A673 (cell line): ENCODE measurements at regions not wholly inside any gene's neighbourhood (a gene's known extent, or its start where the extent isn't known, plus 50 kb on each side); places are given as distances from the start of the nearest gene placed in this dataset.

Source experiments
- BruUV-seq: library from RNA; stranded (reverse); fragments of 400-500 nt; replicated peaks from 2 replicates; lab custom pipeline; 2021; lab: Mats Ljungman, UMichigan
- CTCF ChIA-PET: fragments of 300-600 bp; sonication (Branson Sonifier 250); formaldehyde crosslinking; loops from one replicate; lab custom pipeline; 2022; ENCODE audit warnings: antibody characterized with exemption; lab: Charles Lee
- POLR2A ChIA-PET: fragments of 300-600 bp; sonication (Branson Sonifier 250); formaldehyde crosslinking; loops from one replicate; lab custom pipeline; 2022; ENCODE audit warnings: antibody characterized with exemption; ENCODE audit not compliant: low non-redundant PET; lab: Charles Lee
- DNase-seq: peaks from one replicate; pipeline ENCODE4 v3.0.0-alpha.2; 2015; ENCODE audit warnings: low spot score
- H3K27ac ChIP-seq: fragments of 200-600 bp; sonication (generic); 2 replicates; pipeline ENCODE4 v1.5.1; 2016; ENCODE audit warnings: mixed run types, low read depth, mild to moderate bottlenecking, mixed read lengths, antibody characterized with exemption, low read length; ENCODE audit not compliant: poor library complexity, severe bottlenecking
- H3K27me3 ChIP-seq: fragments of 200-600 bp; sonication (generic); replicated peaks from 2 replicates; pipeline ENCODE4 v1.6.1; 2017; ENCODE audit warnings: mixed run types, low read depth, mild to moderate bottlenecking, mixed read lengths, antibody characterized with exemption, low read length; ENCODE audit not compliant: insufficient read depth, poor library complexity
- H3K36me3 ChIP-seq: fragments of 200-600 bp; sonication (generic); 2 replicates; pipeline ENCODE4 v1.6.1; 2016; ENCODE audit warnings: mixed run types, mild to moderate bottlenecking, mixed read lengths, antibody characterized with exemption, low read length; ENCODE audit not compliant: insufficient read depth, poor library complexity, severe bottlenecking
- H3K4me1 ChIP-seq: fragments of 200-600 bp; sonication (generic); 2 replicates; pipeline ENCODE4 v1.6.1; 2017; ENCODE audit warnings: mixed run types, mild to moderate bottlenecking, mixed read lengths, antibody characterized with exemption, low read length; ENCODE audit not compliant: insufficient read depth, poor library complexity, severe bottlenecking
- H3K4me3 ChIP-seq: fragments of 200-600 bp; sonication (generic); 2 replicates; pipeline ENCODE4 v1.5.1; 2016; ENCODE audit warnings: low read depth, mixed run types, mild to moderate bottlenecking, mixed read lengths, low read length; ENCODE audit not compliant: poor library complexity, severe bottlenecking
- H3K9me3 ChIP-seq: fragments of 200-600 bp; sonication (generic); 2 replicates; pipeline ENCODE4 v1.6.1; 2016; ENCODE audit warnings: mixed run types, low read depth, mild to moderate bottlenecking, mixed read lengths, antibody characterized with exemption, low read length; ENCODE audit not compliant: poor library complexity, severe bottlenecking
- EZH2 ChIP-seq: fragments of 200-600 bp; sonication (generic); IDR thresholded peaks from 2 replicates; pipeline ENCODE4 v1.6.1; 2017; ENCODE audit warnings: borderline replicate concordance, low read depth, mild to moderate bottlenecking, mixed read lengths, antibody characterized with exemption, low read length; ENCODE audit not compliant: poor library complexity, severe bottlenecking
- intact Hi-C: fragments of 100-400 bp; cut with micrococcal nuclease; formaldehyde crosslinking; loops from one replicate; pipeline ENCODE4 v1.10.0; 2022; ENCODE audit not compliant: unreplicated experiment
- TF ChIP-seq, protein P1 (sequence below): fragments of 300-800, 200-600 bp; sonication (generic); conservative IDR thresholded peaks from 2 replicates; pipeline ENCODE4 v1.5.1; 2017; ENCODE audit warnings: low read depth, mild to moderate bottlenecking, antibody characterized with exemption, low read length, moderate library complexity, mixed read lengths

DNA sequence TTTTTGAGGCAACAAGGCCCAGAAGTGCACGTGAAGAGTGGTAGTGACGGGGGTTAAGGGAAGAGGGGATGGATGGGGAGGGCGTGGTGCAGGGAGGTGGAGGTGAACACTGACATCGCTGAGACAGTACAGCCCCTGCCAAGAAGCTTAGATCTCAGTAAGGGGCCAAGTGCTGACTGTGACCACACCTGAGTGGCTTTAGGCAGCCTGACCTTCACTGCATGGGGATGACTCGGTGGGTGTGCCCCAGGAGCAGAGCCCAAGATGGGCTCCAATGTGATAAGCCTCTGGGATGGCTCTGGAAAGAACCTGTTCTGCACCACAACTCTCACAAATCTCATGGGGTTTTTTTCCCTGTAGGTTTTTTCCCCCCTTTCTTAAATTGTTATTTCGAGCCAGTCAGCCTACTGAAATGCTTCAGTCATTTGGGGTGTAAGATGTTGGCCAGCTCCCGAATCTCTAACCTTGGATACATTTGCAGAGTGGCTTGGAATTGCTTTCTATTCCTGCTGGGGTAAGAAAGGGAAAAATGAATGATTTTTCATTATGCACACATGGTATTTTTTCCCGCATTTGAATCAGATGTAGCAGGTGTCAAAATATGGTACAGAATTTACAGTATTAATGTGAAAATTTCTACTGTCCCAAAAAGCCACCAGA is 165.0 kb downstream of the TM9SF2 start:
- Histone ChIP-seq H3K4me1 (peaks cover 24% of the 10 kb centered on the region), H3K9me3 (no peaks in the 10 kb centered on the region)
- intact Hi-C loops = no loop called here

DNA sequence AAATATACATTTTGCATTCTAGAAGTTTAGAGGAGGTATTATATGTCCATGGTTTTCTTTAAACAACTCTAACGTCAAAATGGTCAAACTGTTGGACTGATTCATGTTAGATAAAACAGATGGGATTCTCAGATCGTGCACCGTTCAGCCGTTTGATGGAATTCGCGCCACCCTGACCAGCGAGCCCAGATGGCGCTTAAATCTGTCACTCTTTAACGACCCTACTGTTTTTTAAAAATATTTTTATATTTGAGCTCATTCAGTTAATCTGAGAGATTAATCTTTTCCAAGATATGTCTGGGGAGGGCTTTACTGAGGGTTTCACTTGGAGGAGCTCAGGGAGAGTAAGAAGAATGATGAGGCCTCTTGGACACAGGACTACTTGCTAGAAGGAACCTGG is 164.4 kb downstream of the TM9SF2 start:
- Histone ChIP-seq H3K27ac (no peak overlapping the region), H3K36me3 (no peaks in the 10 kb centered on the region), H3K9me3 (no peaks in the 10 kb centered on the region), H3K4me3 (no peak overlapping the region), H3K4me1 (peaks cover 29% of the 10 kb centered on the region), H3K27me3 (no peaks in the 10 kb centered on the region)
- no TSS peak for BruUV-seq
- no peak for DNase-seq
- POLR2A ChIA-PET = no interaction called here
- TF ChIP-seq EZH2 = no peak
- TF ChIP-seq, protein P1, sequence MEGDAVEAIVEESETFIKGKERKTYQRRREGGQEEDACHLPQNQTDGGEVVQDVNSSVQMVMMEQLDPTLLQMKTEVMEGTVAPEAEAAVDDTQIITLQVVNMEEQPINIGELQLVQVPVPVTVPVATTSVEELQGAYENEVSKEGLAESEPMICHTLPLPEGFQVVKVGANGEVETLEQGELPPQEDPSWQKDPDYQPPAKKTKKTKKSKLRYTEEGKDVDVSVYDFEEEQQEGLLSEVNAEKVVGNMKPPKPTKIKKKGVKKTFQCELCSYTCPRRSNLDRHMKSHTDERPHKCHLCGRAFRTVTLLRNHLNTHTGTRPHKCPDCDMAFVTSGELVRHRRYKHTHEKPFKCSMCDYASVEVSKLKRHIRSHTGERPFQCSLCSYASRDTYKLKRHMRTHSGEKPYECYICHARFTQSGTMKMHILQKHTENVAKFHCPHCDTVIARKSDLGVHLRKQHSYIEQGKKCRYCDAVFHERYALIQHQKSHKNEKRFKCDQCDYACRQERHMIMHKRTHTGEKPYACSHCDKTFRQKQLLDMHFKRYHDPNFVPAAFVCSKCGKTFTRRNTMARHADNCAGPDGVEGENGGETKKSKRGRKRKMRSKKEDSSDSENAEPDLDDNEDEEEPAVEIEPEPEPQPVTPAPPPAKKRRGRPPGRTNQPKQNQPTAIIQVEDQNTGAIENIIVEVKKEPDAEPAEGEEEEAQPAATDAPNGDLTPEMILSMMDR = no peak
- CTCF ChIA-PET = no interaction called here
- intact Hi-C loops = no loop called here

More for the DNA sequence above, 165.0 kb downstream of the TM9SF2 start:
- Histone ChIP-seq H3K4me3 (no peak overlapping the region), H3K36me3 (no peaks in the 10 kb centered on the region), H3K27ac (no peak overlapping the region), H3K27me3 (no peaks in the 10 kb centered on the region)
- no TSS peak for BruUV-seq
- no peak for TF ChIP-seq EZH2
- TF ChIP-seq, protein P1 = no peak
- DNase-seq = no peak
- ChIA-PET POLR2A (no interaction called here), CTCF (no interaction called here)

DNA sequence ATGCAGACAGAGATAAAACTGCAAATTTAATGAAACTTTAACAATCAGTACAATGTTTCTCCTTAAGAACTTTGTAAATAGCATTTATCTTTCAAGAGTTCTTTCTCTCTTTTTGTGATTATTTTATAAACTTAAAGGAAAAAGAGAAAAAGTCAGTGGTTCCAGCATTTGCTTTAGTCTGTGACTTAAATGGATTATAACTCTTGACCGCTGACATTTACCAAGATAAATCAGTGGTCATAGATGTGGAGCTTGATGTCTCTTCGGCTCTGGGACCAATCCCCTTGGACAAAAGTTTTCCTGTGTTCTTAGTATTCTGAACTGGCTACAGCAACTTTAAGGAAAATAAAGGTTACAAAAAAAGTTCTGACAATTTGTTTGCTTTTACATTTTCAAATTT is 162.6 kb downstream of the TM9SF2 start:
- Histone ChIP-seq H3K4me1 (peaks cover 47% of the 10 kb centered on the region), H3K9me3 (no peaks in the 10 kb centered on the region), H3K36me3 (no peaks in the 10 kb centered on the region), H3K27me3 (no peaks in the 10 kb centered on the region), H3K4me3 (no peak overlapping the region), H3K27ac (no peak overlapping the region)
- TF ChIP-seq, protein P1 = no peak
- no peak for TF ChIP-seq EZH2
- no peak for DNase-seq
- BruUV-seq = no TSS peak
- CTCF ChIA-PET = no interaction called here
- POLR2A ChIA-PET = no interaction called here
- intact Hi-C loops = no loop called here
